BJ (cell line): ENCODE measurements at regions not wholly inside any gene's neighbourhood (a gene's known extent, or its start where the extent isn't known, plus 50 kb on each side); places are given as distances from the start of the nearest gene placed in this dataset.

ENCODE experiments used
- CTCF ChIA-PET: fragments of 350-600 bp; formaldehyde crosslinking; extraction: SDS; loops from one replicate; lab custom pipeline; 2021; ENCODE audit warnings: antibody characterized with exemption, inconsistent platforms; lab: Yijun Ruan, JAX
- POLR2A ChIA-PET: fragments of 300-600 bp; sonication (Branson Sonifier 250); formaldehyde crosslinking; extraction: SDS; loops from one replicate; lab custom pipeline; 2021; ENCODE audit warnings: antibody characterized with exemption; lab: Charles Lee
- DNase-seq: peaks from one replicate; pipeline ENCODE4 v3.0.0-alpha.2; 2011; ENCODE audit warnings: low read depth
- H3K27me3 ChIP-seq: 2 replicates; pipeline ENCODE4 v1.6.0; 2011; ENCODE audit warnings: low read length; ENCODE audit not compliant: control insufficient read depth, insufficient read depth
- H3K36me3 ChIP-seq: 2 replicates; pipeline ENCODE4 v1.5.1; 2011; ENCODE audit warnings: low read length; ENCODE audit not compliant: control insufficient read depth, insufficient read depth
- H3K4me3 ChIP-seq: 2 replicates; pipeline ENCODE4 v1.5.1; 2011; ENCODE audit warnings: low read depth, mild to moderate bottlenecking, control low read depth, low read length
- TF ChIP-seq, protein P1 (sequence below): IDR thresholded peaks from 2 replicates; pipeline ENCODE4 v1.5.1; 2011; ENCODE audit warnings: low read depth, mild to moderate bottlenecking, control low read depth, inconsistent platforms, low read length, moderate library complexity; ENCODE audit not compliant: insufficient read depth

DNA sequence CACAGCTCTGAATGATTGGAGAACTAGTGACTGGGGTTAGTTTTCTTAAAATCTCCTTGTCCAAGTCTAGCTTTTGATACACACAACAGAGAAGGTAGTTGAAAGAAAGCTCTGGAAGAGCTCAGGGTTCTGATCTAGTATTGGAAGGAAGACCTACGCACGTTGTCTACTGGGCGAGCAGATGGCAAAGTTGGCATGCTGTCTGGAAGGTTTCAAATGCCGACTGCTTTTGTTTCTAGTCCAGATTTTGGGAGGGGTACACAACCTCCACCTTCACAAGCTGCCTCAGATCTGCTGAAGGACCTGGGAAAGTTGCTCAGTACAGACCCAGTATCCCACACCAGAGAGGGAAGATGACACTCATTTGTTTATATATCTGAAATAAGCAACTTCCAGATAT, 507.3 kb downstream of the RNF144A start:
- POLR2A ChIA-PET = no interaction called here
- CTCF ChIA-PET = no interaction called here

DNA sequence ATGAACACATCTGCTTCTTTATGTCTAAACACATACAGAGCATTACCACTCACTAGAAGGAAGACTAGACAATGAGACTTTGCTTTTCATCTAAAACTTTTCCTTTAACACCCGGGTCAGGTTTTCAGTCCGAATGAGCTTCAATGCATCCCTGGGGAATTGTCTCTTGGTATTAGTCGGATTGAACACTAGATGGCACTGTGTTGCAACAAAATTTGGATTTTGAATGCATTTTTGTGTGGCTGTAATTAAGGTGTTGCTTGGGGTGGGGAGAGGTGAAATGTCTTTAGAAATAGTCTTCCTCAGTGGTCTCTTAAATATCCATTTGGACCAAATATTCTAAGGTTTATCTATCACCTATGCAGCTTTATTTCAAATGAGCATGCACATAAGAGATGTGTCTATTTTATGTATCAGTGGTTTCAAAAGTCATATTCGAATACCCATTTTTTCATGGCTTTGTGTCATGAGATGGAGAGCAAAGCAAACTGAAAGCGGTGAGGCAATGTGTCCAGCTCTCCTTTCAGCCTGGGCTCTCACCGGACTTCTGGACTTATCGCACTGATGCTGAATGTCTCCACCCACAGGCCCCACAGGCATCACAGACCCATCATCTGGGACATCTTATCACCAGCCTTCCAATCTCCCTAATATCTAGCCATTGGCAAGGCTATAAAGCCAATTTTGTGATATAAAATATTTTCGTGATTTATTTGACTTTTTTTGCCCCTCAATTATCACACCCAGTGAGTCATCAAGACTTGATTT, 510.3 kb downstream of the RNF144A start:
- TF ChIP-seq, protein P1, sequence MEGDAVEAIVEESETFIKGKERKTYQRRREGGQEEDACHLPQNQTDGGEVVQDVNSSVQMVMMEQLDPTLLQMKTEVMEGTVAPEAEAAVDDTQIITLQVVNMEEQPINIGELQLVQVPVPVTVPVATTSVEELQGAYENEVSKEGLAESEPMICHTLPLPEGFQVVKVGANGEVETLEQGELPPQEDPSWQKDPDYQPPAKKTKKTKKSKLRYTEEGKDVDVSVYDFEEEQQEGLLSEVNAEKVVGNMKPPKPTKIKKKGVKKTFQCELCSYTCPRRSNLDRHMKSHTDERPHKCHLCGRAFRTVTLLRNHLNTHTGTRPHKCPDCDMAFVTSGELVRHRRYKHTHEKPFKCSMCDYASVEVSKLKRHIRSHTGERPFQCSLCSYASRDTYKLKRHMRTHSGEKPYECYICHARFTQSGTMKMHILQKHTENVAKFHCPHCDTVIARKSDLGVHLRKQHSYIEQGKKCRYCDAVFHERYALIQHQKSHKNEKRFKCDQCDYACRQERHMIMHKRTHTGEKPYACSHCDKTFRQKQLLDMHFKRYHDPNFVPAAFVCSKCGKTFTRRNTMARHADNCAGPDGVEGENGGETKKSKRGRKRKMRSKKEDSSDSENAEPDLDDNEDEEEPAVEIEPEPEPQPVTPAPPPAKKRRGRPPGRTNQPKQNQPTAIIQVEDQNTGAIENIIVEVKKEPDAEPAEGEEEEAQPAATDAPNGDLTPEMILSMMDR = peak; percentile 56
- H3K4me3 ChIP-seq = no peak overlapping the region
- ChIA-PET POLR2A (interaction anchor here (0.6 kb wide), 1 partner anchor 662 kb away, joined by 3 read pairs; no protein-coding TSS in a partner anchor), CTCF (interaction anchor here (0.6 to 2.8 kb wide), 21 partner anchors 10 to 1310 kb away, joined by 3 to 11 read pairs (median 4); partner anchors contain the start of gene ID2)
- no peak for DNase-seq
- H3K27me3 ChIP-seq = peaks cover 1% of the 10 kb centered on the region
- no peaks in the 10 kb centered on the region for H3K36me3 ChIP-seq

More for the DNA sequence above, 507.3 kb downstream of the RNF144A start:
- peaks cover 1% of the 10 kb centered on the region; the same call in 1 of the 2 replicates for H3K27me3 ChIP-seq
- H3K36me3 ChIP-seq = no peaks in the 10 kb centered on the region
- DNase-seq = no peak
- no peak overlapping the region for H3K4me3 ChIP-seq
- TF ChIP-seq, protein P1 = no peak

DNA sequence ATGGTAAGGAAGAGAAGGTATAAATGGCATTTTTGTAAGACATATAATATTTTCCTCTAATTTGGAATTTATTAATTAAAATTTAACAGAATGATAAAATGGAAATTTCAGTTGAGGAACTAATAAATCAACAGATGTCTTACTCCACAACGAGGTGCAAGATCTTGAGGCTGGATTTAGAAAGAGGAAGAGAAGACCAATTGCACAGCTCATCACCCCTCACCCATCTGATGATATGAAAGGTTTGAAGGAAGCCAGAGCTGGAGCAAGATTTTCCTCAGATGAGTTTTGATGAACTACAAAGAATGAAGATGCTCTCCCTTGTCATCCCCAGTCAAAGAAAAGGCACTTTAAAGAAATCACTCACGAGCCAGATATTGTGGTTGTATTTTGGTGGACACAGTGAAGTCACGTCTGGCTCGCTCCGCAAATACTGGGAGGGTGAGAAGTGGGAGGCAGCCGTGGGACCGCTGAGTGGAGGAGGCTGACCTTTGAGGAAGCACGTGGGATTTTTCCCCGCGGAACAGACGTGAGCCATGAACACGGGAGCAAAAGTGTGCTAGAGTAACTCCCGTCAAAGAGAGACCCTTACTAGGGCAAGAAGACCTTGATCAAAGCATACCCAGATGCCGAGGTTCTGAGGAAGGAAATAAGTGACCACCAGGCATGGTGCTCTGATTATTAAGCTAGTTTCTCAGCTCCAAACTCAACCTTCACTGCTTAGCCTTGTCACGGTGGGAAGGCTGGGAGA, 511.4 kb downstream of the RNF144A start:
- ChIA-PET CTCF (interaction anchor here (0.6 to 2.8 kb wide), 11 partner anchors 11 to 1309 kb away, joined by 3 to 11 read pairs (median 3); no protein-coding TSS in a partner anchor), POLR2A (interaction anchor here (0.6 kb wide), 1 partner anchor 165 kb away, joined by 3 read pairs; no protein-coding TSS in a partner anchor)
- DNase-seq = no peak
- Histone ChIP-seq H3K4me3 (no peak overlapping the region), H3K36me3 (no peaks in the 10 kb centered on the region), H3K27me3 (peaks cover 1% of the 10 kb centered on the region)
- TF ChIP-seq, protein P1 = no peak

DNA sequence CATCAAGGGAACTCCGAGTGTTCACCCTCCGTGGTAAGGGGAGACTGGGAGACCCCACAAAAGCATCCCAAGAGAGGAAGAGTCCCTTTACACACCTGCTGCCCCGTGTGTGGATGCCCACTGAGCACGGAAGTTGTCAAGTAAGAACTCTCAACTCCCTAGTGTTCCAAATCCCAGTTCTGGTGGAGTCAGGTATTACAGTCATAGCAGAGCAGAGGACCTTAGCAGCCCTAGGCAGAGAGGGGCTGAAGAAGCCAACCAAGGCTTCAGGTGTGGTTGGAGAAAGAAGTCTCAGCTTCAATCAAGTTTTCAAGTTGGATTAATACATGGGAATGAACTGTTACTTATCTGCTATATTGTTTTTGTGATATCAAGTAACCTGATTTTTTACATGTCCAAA, 512.5 kb downstream of the RNF144A start:
- H3K36me3 ChIP-seq = no peaks in the 10 kb centered on the region
- POLR2A ChIA-PET = no interaction called here
- peaks cover 1% of the 10 kb centered on the region for H3K27me3 ChIP-seq
- DNase-seq = no peak
- TF ChIP-seq, protein P1 = no peak
- CTCF ChIA-PET = interaction anchor here (1.3 kb wide), 1 partner anchor 12 kb away, joined by 3 read pairs; no protein-coding TSS in a partner anchor
- no peak overlapping the region for H3K4me3 ChIP-seq

DNA sequence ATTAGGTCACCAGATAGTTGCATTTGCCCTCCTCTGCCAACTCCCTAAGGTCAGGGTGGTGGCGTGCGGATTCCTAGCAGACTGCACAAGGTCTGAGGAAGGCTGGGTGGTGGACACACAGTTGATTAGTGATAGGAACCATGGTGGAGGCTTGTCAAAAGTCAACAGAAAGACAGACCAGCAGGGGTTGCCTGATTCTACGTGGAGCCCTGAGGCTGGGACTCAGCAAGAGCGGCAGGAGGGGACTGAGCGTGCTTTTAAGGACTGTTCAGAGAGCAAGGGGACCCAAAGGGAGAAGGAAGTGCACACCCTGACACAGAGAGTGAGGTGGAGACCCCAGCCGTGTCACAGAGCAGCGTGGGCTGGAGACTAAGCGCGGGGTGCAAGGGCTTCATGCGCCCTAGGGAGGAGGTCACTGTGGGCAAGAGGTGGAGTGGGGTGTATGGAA, 513.2 kb downstream of the RNF144A start:
- no peaks in the 10 kb centered on the region for H3K36me3 ChIP-seq
- no peak overlapping the region for H3K4me3 ChIP-seq
- peaks cover 1% of the 10 kb centered on the region for H3K27me3 ChIP-seq
- DNase-seq = no peak
- ChIA-PET POLR2A (no interaction called here), CTCF (no interaction called here)
- TF ChIP-seq, protein P1 = no peak
